WTC11 (cell line): ENCODE measurements at regions not wholly inside any gene's neighbourhood (a gene's known extent, or its start where the extent isn't known, plus 50 kb on each side); places are given as distances from the start of the nearest gene placed in this dataset.

Experiments
- ATAC-seq: fragments of 200-7000 bp; cut with Tn5 transposase; 2 replicates; pipeline ENCODE4 v1.10.0; 2021; ENCODE audit warnings: mild to moderate bottlenecking, moderate library complexity
- CTCF ChIA-PET: fragments of 300-600 bp; sonication (Branson Sonifier 250); formaldehyde crosslinking; loops from one replicate; lab custom pipeline; 2021; ENCODE audit warnings: antibody characterized with exemption; lab: Charles Lee
- POLR2A ChIA-PET: fragments of 350-600 bp; sonication (Branson Sonifier 250); formaldehyde crosslinking; loops from one replicate; lab custom pipeline; 2021; ENCODE audit warnings: antibody characterized with exemption; lab: Charles Lee
- DNase-seq: peaks from one replicate; pipeline ENCODE4 v3.0.0; 2021; ENCODE audit warnings: low spot score
- H3K27ac Mint-ChIP-seq: 2 replicates; pipeline ENCODE4 v1.8.0; 2021; ENCODE audit warnings: mixed read lengths
- H3K27me3 Mint-ChIP-seq: 2 replicates; pipeline ENCODE4 v1.8.0; 2021; ENCODE audit warnings: low read depth, mild to moderate bottlenecking, moderate library complexity, mixed read lengths
- H3K36me3 Mint-ChIP-seq: 2 replicates; pipeline ENCODE4 v1.8.0; 2021; ENCODE audit warnings: mixed read lengths
- H3K4me1 Mint-ChIP-seq: 2 replicates; pipeline ENCODE4 v1.8.0; 2022; ENCODE audit warnings: mixed read lengths
- H3K4me3 Mint-ChIP-seq: 2 replicates; pipeline ENCODE4 v1.8.0; 2021; ENCODE audit warnings: mild to moderate bottlenecking, moderate library complexity, mixed read lengths
- H3K9me3 Mint-ChIP-seq: 2 replicates; pipeline ENCODE4 v1.8.0; 2021; ENCODE audit warnings: mixed read lengths
- CBFB ChIP-seq: sonication (generic); formaldehyde crosslinking; IDR thresholded peaks from 2 replicates; pipeline ENCODE4 v1.8.1; 2022; ENCODE audit warnings: mild to moderate bottlenecking, low read depth, missing genetic modification reagents
- NFATC4 ChIP-seq: fragments of 250-450 bp; sonication (Bioruptor Pico); IDR thresholded peaks from 2 replicates; pipeline ENCODE4 v1.9.0; 2021; ENCODE audit warnings: mild to moderate bottlenecking
- PRRX2 ChIP-seq: fragments of 250-450 bp; sonication (Bioruptor Pico); IDR thresholded peaks from 2 replicates; pipeline ENCODE4 v1.8.0; 2021; ENCODE audit warnings: mild to moderate bottlenecking
- RELA ChIP-seq: sonication (generic); formaldehyde crosslinking; IDR thresholded peaks from 2 replicates; pipeline ENCODE4 v1.8.1; 2022; ENCODE audit warnings: missing genetic modification reagents, mild to moderate bottlenecking, borderline replicate concordance
- RORB ChIP-seq: fragments of 250-450 bp; sonication (Bioruptor Pico); IDR thresholded peaks from 2 replicates; pipeline ENCODE4 v1.9.0; 2021; ENCODE audit warnings: mild to moderate bottlenecking
- SMAD3 ChIP-seq: sonication (generic); formaldehyde crosslinking; IDR thresholded peaks from 2 replicates; pipeline ENCODE4 v1.8.0; 2022; ENCODE audit warnings: missing genetic modification reagents, mild to moderate bottlenecking, borderline replicate concordance
- ZNF263 ChIP-seq: sonication (generic); formaldehyde crosslinking; IDR thresholded peaks from 2 replicates; pipeline ENCODE4 v1.8.1; 2022; ENCODE audit warnings: low read depth, mild to moderate bottlenecking, moderate library complexity, missing genetic modification reagents
- TF ChIP-seq, protein P1 (sequence below): fragments of 250-450 bp; sonication (Bioruptor Pico); conservative IDR thresholded peaks from 2 replicates; pipeline ENCODE4 v1.9.0; 2021; ENCODE audit warnings: mild to moderate bottlenecking
- TF ChIP-seq, protein P2 (sequence below): fragments of 250-450 bp; sonication (Bioruptor Pico); IDR thresholded peaks from 2 replicates; pipeline ENCODE4 v1.9.0; 2021; ENCODE audit warnings: mild to moderate bottlenecking, borderline replicate concordance
- TF ChIP-seq, protein P3 (sequence below): sonication (generic); formaldehyde crosslinking; IDR thresholded peaks from 2 replicates; pipeline ENCODE4 v1.8.1; 2022; ENCODE audit warnings: low read depth, missing genetic modification reagents, borderline replicate concordance
- TF ChIP-seq, protein P4 (sequence below): sonication (generic); formaldehyde crosslinking; IDR thresholded peaks from 2 replicates; pipeline ENCODE4 v1.8.1; 2023; ENCODE audit warnings: mild to moderate bottlenecking, missing genetic modification reagents, moderate library complexity
- TF ChIP-seq, protein P5 (sequence below): sonication (generic); formaldehyde crosslinking; IDR thresholded peaks from 2 replicates; pipeline ENCODE4 v1.8.1; 2023; ENCODE audit warnings: mild to moderate bottlenecking, missing genetic modification reagents
- TF ChIP-seq, protein P6 (sequence below): sonication (generic); formaldehyde crosslinking; IDR thresholded peaks from 2 replicates; pipeline ENCODE4 v1.8.0; 2022; ENCODE audit warnings: mild to moderate bottlenecking, missing genetic modification reagents

DNA sequence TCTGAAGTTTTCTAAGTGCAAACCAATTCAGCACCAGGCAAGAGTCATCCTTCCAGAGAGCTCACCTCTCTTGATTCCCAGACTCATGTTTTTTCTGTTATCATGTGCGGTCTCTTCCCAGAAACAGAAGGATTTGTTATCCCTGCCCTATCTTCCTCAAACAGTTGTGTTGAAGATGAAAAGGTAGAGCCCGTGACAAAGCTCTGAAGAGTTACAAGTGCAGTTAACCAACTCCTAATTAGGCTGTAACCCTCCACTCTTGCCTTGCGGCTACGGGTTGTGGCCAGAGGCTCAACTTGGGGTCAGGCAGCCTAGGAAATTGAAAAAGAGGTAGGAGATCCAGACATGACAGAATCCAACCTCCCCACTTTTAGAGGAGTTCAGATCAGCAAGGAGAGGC lies 76.2 kb upstream of the CADM1 start:
- Mint-ChIP-seq H3K36me3 (no peaks in the 10 kb centered on the region), H3K27me3 (peaks cover 4% of the 10 kb centered on the region; the same call in 1 of the 2 replicates), H3K9me3 (no peaks in the 10 kb centered on the region), H3K4me1 (peaks cover 35% of the 10 kb centered on the region), H3K4me3 (no peak overlapping the region), H3K27ac (no peak overlapping the region)
- TF ChIP-seq CBFB (CRISPR knock-in tag) (no peak), SMAD3 (CRISPR knock-in tag) (no peak), RELA (CRISPR knock-in tag) (no peak), PRRX2 (CRISPR knock-in tag) (no peak), RORB (no peak), NFATC4 (CRISPR knock-in tag) (no peak), ZNF263 (no peak)
- TF ChIP-seq, protein P1, sequence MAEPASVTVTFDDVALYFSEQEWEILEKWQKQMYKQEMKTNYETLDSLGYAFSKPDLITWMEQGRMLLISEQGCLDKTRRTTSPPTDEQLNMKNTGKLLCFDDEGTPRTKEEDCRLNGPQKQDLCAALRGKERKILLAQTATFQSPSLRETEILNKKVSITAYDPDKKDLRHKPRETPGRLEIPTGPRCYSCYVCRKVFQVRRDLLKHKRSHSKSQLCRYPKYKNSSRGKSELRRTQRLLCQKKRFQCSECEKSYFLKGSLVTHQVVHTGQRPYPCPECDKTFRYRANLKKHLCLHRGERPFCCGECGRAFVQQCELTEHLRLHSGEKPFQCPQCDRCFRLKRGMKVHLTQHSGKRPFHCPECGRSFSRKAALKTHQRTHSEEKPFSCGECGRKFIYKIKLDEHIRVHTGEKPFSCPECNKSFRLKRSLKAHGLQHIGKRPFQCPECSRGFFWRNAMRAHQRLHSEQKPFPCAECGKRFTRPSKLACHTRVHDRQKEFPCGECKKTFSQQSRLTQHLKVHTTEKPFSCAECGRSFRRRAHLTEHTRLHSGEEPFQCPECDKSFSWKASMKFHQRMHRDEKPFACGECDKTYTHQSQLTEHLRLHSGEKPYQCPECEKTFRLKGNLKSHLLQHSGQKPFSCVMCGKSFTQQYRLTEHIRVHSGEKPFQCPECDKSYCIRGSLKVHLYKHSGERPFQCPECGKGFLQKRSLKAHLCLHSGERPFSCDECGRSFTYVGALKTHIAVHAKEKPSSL (CRISPR knock-in tag): no peak
- TF ChIP-seq, protein P2, sequence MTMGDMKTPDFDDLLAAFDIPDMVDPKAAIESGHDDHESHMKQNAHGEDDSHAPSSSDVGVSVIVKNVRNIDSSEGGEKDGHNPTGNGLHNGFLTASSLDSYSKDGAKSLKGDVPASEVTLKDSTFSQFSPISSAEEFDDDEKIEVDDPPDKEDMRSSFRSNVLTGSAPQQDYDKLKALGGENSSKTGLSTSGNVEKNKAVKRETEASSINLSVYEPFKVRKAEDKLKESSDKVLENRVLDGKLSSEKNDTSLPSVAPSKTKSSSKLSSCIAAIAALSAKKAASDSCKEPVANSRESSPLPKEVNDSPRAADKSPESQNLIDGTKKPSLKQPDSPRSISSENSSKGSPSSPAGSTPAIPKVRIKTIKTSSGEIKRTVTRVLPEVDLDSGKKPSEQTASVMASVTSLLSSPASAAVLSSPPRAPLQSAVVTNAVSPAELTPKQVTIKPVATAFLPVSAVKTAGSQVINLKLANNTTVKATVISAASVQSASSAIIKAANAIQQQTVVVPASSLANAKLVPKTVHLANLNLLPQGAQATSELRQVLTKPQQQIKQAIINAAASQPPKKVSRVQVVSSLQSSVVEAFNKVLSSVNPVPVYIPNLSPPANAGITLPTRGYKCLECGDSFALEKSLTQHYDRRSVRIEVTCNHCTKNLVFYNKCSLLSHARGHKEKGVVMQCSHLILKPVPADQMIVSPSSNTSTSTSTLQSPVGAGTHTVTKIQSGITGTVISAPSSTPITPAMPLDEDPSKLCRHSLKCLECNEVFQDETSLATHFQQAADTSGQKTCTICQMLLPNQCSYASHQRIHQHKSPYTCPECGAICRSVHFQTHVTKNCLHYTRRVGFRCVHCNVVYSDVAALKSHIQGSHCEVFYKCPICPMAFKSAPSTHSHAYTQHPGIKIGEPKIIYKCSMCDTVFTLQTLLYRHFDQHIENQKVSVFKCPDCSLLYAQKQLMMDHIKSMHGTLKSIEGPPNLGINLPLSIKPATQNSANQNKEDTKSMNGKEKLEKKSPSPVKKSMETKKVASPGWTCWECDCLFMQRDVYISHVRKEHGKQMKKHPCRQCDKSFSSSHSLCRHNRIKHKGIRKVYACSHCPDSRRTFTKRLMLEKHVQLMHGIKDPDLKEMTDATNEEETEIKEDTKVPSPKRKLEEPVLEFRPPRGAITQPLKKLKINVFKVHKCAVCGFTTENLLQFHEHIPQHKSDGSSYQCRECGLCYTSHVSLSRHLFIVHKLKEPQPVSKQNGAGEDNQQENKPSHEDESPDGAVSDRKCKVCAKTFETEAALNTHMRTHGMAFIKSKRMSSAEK (CRISPR knock-in tag): no peak
- TF ChIP-seq, protein P3, sequence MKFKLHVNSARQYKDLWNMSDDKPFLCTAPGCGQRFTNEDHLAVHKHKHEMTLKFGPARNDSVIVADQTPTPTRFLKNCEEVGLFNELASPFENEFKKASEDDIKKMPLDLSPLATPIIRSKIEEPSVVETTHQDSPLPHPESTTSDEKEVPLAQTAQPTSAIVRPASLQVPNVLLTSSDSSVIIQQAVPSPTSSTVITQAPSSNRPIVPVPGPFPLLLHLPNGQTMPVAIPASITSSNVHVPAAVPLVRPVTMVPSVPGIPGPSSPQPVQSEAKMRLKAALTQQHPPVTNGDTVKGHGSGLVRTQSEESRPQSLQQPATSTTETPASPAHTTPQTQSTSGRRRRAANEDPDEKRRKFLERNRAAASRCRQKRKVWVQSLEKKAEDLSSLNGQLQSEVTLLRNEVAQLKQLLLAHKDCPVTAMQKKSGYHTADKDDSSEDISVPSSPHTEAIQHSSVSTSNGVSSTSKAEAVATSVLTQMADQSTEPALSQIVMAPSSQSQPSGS: no peak
- TF ChIP-seq, protein P4, sequence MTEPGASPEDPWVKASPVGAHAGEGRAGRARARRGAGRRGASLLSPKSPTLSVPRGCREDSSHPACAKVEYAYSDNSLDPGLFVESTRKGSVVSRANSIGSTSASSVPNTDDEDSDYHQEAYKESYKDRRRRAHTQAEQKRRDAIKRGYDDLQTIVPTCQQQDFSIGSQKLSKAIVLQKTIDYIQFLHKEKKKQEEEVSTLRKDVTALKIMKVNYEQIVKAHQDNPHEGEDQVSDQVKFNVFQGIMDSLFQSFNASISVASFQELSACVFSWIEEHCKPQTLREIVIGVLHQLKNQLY: no peak
- TF ChIP-seq, protein P5, sequence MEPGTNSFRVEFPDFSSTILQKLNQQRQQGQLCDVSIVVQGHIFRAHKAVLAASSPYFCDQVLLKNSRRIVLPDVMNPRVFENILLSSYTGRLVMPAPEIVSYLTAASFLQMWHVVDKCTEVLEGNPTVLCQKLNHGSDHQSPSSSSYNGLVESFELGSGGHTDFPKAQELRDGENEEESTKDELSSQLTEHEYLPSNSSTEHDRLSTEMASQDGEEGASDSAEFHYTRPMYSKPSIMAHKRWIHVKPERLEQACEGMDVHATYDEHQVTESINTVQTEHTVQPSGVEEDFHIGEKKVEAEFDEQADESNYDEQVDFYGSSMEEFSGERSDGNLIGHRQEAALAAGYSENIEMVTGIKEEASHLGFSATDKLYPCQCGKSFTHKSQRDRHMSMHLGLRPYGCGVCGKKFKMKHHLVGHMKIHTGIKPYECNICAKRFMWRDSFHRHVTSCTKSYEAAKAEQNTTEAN (CRISPR knock-in tag): no peak
- TF ChIP-seq, protein P6, sequence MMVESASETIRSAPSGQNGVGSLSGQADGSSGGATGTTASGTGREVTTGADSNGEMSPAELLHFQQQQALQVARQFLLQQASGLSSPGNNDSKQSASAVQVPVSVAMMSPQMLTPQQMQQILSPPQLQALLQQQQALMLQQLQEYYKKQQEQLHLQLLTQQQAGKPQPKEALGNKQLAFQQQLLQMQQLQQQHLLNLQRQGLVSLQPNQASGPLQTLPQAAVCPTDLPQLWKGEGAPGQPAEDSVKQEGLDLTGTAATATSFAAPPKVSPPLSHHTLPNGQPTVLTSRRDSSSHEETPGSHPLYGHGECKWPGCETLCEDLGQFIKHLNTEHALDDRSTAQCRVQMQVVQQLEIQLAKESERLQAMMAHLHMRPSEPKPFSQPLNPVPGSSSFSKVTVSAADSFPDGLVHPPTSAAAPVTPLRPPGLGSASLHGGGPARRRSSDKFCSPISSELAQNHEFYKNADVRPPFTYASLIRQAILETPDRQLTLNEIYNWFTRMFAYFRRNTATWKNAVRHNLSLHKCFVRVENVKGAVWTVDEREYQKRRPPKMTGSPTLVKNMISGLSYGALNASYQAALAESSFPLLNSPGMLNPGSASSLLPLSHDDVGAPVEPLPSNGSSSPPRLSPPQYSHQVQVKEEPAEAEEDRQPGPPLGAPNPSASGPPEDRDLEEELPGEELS (CRISPR knock-in tag): no peak
- ATAC-seq (no peak), DNase-seq (no peak)
- ChIA-PET POLR2A (interaction anchor here (1.6 kb wide), 1 partner anchor 32 kb away, joined by 3 read pairs; no protein-coding TSS in a partner anchor), CTCF (interaction anchor here (0.6 to 2.2 kb wide), 4 partner anchors 13 to 456 kb away, joined by 3 to 8 read pairs (median 5); no protein-coding TSS in a partner anchor)
